Endothelial cell (in vitro differentiated cells): ENCODE measurements at regions not wholly inside any gene's neighbourhood (a gene's known extent, or its start where the extent isn't known, plus 50 kb on each side); places are given as distances from the start of the nearest gene placed in this dataset.

ENCODE experiments used
- DNase-seq: peaks from one replicate; pipeline ENCODE4 v3.0.0; 2021; ENCODE audit warnings: low spot score
- H3K27ac Mint-ChIP-seq: one replicate; pipeline ENCODE4 v1.8.0; 2021; ENCODE audit warnings: mixed read lengths, inconsistent platforms; ENCODE audit not compliant: unreplicated experiment
- H3K27me3 Mint-ChIP-seq: one replicate; pipeline ENCODE4 v1.8.0; 2021; ENCODE audit warnings: mild to moderate bottlenecking, moderate library complexity, mixed read lengths, inconsistent platforms; ENCODE audit not compliant: unreplicated experiment
- H3K36me3 Mint-ChIP-seq: one replicate; pipeline ENCODE4 v1.8.0; 2021; ENCODE audit warnings: mild to moderate bottlenecking, low read depth, mixed read lengths, inconsistent platforms; ENCODE audit not compliant: unreplicated experiment
- H3K4me1 Mint-ChIP-seq: one replicate; pipeline ENCODE4 v1.8.0; 2021; ENCODE audit warnings: mild to moderate bottlenecking, mixed read lengths, inconsistent platforms; ENCODE audit not compliant: unreplicated experiment
- H3K4me3 Mint-ChIP-seq: one replicate; pipeline ENCODE4 v1.8.0; 2021; ENCODE audit warnings: mild to moderate bottlenecking, mixed read lengths, inconsistent platforms; ENCODE audit not compliant: unreplicated experiment
- H3K9me3 Mint-ChIP-seq: one replicate; pipeline ENCODE4 v1.8.0; 2021; ENCODE audit warnings: mixed read lengths, inconsistent platforms; ENCODE audit not compliant: unreplicated experiment
- TF ChIP-seq, protein P1 (sequence below): fragments of 200-600 bp; sonication (generic); IDR thresholded peaks from one replicate; pipeline ENCODE4 v1.5.0; 2021; ENCODE audit warnings: antibody characterized with exemption; ENCODE audit not compliant: unreplicated experiment

- no peaks in the 10 kb centered on the region for H3K36me3 Mint-ChIP-seq
- TF ChIP-seq, protein P1, sequence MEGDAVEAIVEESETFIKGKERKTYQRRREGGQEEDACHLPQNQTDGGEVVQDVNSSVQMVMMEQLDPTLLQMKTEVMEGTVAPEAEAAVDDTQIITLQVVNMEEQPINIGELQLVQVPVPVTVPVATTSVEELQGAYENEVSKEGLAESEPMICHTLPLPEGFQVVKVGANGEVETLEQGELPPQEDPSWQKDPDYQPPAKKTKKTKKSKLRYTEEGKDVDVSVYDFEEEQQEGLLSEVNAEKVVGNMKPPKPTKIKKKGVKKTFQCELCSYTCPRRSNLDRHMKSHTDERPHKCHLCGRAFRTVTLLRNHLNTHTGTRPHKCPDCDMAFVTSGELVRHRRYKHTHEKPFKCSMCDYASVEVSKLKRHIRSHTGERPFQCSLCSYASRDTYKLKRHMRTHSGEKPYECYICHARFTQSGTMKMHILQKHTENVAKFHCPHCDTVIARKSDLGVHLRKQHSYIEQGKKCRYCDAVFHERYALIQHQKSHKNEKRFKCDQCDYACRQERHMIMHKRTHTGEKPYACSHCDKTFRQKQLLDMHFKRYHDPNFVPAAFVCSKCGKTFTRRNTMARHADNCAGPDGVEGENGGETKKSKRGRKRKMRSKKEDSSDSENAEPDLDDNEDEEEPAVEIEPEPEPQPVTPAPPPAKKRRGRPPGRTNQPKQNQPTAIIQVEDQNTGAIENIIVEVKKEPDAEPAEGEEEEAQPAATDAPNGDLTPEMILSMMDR = no peak
- H3K27ac Mint-ChIP-seq = no peak overlapping the region
- H3K9me3 Mint-ChIP-seq = no peaks in the 10 kb centered on the region
- no peak overlapping the region for H3K4me3 Mint-ChIP-seq
- H3K27me3 Mint-ChIP-seq = peaks cover 2% of the 10 kb centered on the region
- DNase-seq = no peak
- H3K4me1 Mint-ChIP-seq = peaks cover 3% of the 10 kb centered on the region
Measured at GRCh38 chr11:131300439-131300717, 70.0 kb upstream of the NTM start.

- no peak overlapping the region for H3K4me3 Mint-ChIP-seq
- no peak overlapping the region for H3K27ac Mint-ChIP-seq
- no peaks in the 10 kb centered on the region for H3K9me3 Mint-ChIP-seq
- no peaks in the 10 kb centered on the region for H3K36me3 Mint-ChIP-seq
- DNase-seq = no peak
- H3K27me3 Mint-ChIP-seq = peaks cover 2% of the 10 kb centered on the region
- H3K4me1 Mint-ChIP-seq = peaks cover 3% of the 10 kb centered on the region
- TF ChIP-seq, protein P1 = no peak
Measured at GRCh38 chr11:131301306-131301705, 69.1 kb upstream of the NTM start.

- H3K36me3 Mint-ChIP-seq = no peaks in the 10 kb centered on the region
- H3K9me3 Mint-ChIP-seq = no peaks in the 10 kb centered on the region
- TF ChIP-seq, protein P1 = no peak
- peaks cover 2% of the 10 kb centered on the region for H3K27me3 Mint-ChIP-seq
- H3K4me1 Mint-ChIP-seq = peaks cover 3% of the 10 kb centered on the region
- H3K4me3 Mint-ChIP-seq = no peak overlapping the region
- DNase-seq = no peak
- H3K27ac Mint-ChIP-seq = no peak overlapping the region
Measured at GRCh38 chr11:131302836-131303235, 67.6 kb upstream of the NTM start.

- peaks cover 3% of the 10 kb centered on the region for H3K4me1 Mint-ChIP-seq
- TF ChIP-seq, protein P1 = no peak
- H3K27me3 Mint-ChIP-seq = peaks cover 2% of the 10 kb centered on the region
- no peak overlapping the region for H3K27ac Mint-ChIP-seq
- DNase-seq = no peak
- no peaks in the 10 kb centered on the region for H3K9me3 Mint-ChIP-seq
- H3K4me3 Mint-ChIP-seq = no peak overlapping the region
- no peaks in the 10 kb centered on the region for H3K36me3 Mint-ChIP-seq
Measured at GRCh38 chr11:131303611-131304119, 66.8 kb upstream of the NTM start.

- peaks cover 4% of the 10 kb centered on the region for H3K4me1 Mint-ChIP-seq
- TF ChIP-seq, protein P1 = no peak
- no peaks in the 10 kb centered on the region for H3K36me3 Mint-ChIP-seq
- no peak overlapping the region for H3K4me3 Mint-ChIP-seq
- H3K9me3 Mint-ChIP-seq = no peaks in the 10 kb centered on the region
- H3K27me3 Mint-ChIP-seq = peaks cover 2% of the 10 kb centered on the region
- no peak overlapping the region for H3K27ac Mint-ChIP-seq
- DNase-seq = no peak
Measured at GRCh38 chr11:131305005-131305404, 65.4 kb upstream of the NTM start.
